Uterus (tissue), 3 donors: ENCODE measurements at regions not wholly inside any gene's neighbourhood (a gene's known extent, or its start where the extent isn't known, plus 50 kb on each side); places are given as distances from the start of the nearest gene placed in this dataset.

ENCODE experiments used
- DNase-seq, 2 donors: peaks; one replicate each; pipeline ENCODE4 v3.0.0-alpha.2; 2019 to 2020
- H3K27ac ChIP-seq, 2 donors: fragments of 200-600 bp; sonication (generic); 1 replicate in 1 of 2; 2 replicates in 1 of 2; pipeline ENCODE4 v1.5.1; 2016 to 2018
- H3K27me3 ChIP-seq, 2 donors: fragments of 200-600 bp; sonication (generic); one replicate each; pipeline ENCODE4 v1.5.1; 2018 to 2019; ENCODE audit warnings: control low read depth in 1 of 2
- H3K36me3 ChIP-seq, 2 donors: fragments of 200-600 bp; sonication (generic); one replicate each; pipeline ENCODE4 v1.5.1; 2019; ENCODE audit warnings: control low read depth in 1 of 2
- H3K4me1 ChIP-seq, 2 donors: fragments of 200-600 bp; sonication (generic); one replicate each; pipeline ENCODE4 v1.5.1; 2018 to 2019; ENCODE audit warnings: control low read depth in 1 of 2
- H3K4me3 ChIP-seq, 2 donors: fragments of 200-600 bp; sonication (generic); 1 replicate in 1 of 2; 2 replicates in 1 of 2; pipeline ENCODE4 v1.5.1; 2018 to 2019; ENCODE audit warnings: mild to moderate bottlenecking in 1 of 2
- H3K9me3 ChIP-seq, 2 donors: fragments of 200-600 bp; sonication (generic); one replicate each; pipeline ENCODE4 v1.5.1; 2019; ENCODE audit warnings: control low read depth in 1 of 2
- CTCF ChIP-seq, 4 experiments: fragments of 200-600 bp in 2 of 4; fragments of 450-650 bp in 2 of 4; sonication (generic) in 2 of 4; IDR thresholded peaks; one replicate each; pipeline ENCODE4 v1.5.1; 2016 to 2019; ENCODE audit warnings: antibody characterized with exemption in 4 of 4, mild to moderate bottlenecking in 2 of 4, moderate library complexity in 1 of 4
- POLR2A ChIP-seq, 2 donors: fragments of 450-650 bp; IDR thresholded peaks; one replicate each; pipeline ENCODE4 v1.6.1; 2016; ENCODE audit warnings: antibody characterized with exemption in 2 of 2, mild to moderate bottlenecking in 1 of 2, moderate library complexity in 1 of 2
- intact Hi-C: fragments of 100-400 bp; cut with DNase I; formaldehyde crosslinking; loops from one replicate; pipeline ENCODE4 v1.15.1; 2023; ENCODE audit warnings: low total_unique reads
- donor health status: DM: yes; HTN: yes; CAD: no.

GRCh38 chr6:148250975-148251685, 91.5 kb upstream of the SASH1 start:
- intact Hi-C loops, result no loop called here
- TF ChIP-seq POLR2A (IDR thresholded peaks at IDR 0.05) (no peak), CTCF (IDR thresholded peaks at IDR 0.05) (peak; percentile 33 to 46 (median 43))
- H3K27ac ChIP-seq, result no peak overlapping the region

GRCh38 chr6:148251891-148252290, 90.7 kb upstream of the SASH1 start:
- H3K27me3 ChIP-seq, result no peaks in the 10 kb centered on the region
- intact Hi-C loops, result no loop called here
- no peak for TF ChIP-seq POLR2A (IDR thresholded peaks at IDR 0.05)
- TF ChIP-seq CTCF (IDR thresholded peaks at IDR 0.05), result no peak
- H3K36me3 ChIP-seq, result no peaks in the 10 kb centered on the region
- H3K4me1 ChIP-seq, result no peaks in the 10 kb centered on the region
- no peaks in the 10 kb centered on the region for H3K9me3 ChIP-seq
- no peak for DNase-seq
- no peak overlapping the region for H3K27ac ChIP-seq
- H3K4me3 ChIP-seq, result no peak overlapping the region

More at GRCh38 chr6:148250975-148251685, 91.5 kb upstream of the SASH1 start:
- H3K27me3 ChIP-seq, result no peaks in the 10 kb centered on the region
- no peaks in the 10 kb centered on the region for H3K36me3 ChIP-seq
- no peak for DNase-seq
- no peak overlapping the region for H3K4me3 ChIP-seq
- H3K9me3 ChIP-seq, result no peaks in the 10 kb centered on the region
- H3K4me1 ChIP-seq, result no peaks in the 10 kb centered on the region

- no peaks in the 10 kb centered on the region for H3K36me3 ChIP-seq
- intact Hi-C loops, result no loop called here
- H3K4me1 ChIP-seq, result no peaks in the 10 kb centered on the region
- DNase-seq, result no peak
- H3K27ac ChIP-seq, result no peak overlapping the region
- no peaks in the 10 kb centered on the region for H3K27me3 ChIP-seq
- no peaks in the 10 kb centered on the region for H3K9me3 ChIP-seq
- H3K4me3 ChIP-seq, result no peak overlapping the region
- no peak for TF ChIP-seq POLR2A (IDR thresholded peaks at IDR 0.05)
- TF ChIP-seq CTCF (IDR thresholded peaks at IDR 0.05), result no peak
Measured at GRCh38 chr6:148257810-148258209, 84.8 kb upstream of the SASH1 start.

GRCh38 chr6:148258868-148259267, 83.8 kb upstream of the SASH1 start:
- no peak overlapping the region for H3K27ac ChIP-seq
- H3K27me3 ChIP-seq, result no peaks in the 10 kb centered on the region
- no peaks in the 10 kb centered on the region for H3K9me3 ChIP-seq
- H3K36me3 ChIP-seq, result no peaks in the 10 kb centered on the region
- no peak for DNase-seq
- H3K4me3 ChIP-seq, result no peak overlapping the region
- intact Hi-C loops, result no loop called here
- no peaks in the 10 kb centered on the region for H3K4me1 ChIP-seq
- TF ChIP-seq POLR2A (IDR thresholded peaks at IDR 0.05) (no peak), CTCF (IDR thresholded peaks at IDR 0.05) (no peak)

- no peak overlapping the region for H3K27ac ChIP-seq
- H3K36me3 ChIP-seq, result no peaks in the 10 kb centered on the region
- TF ChIP-seq POLR2A (IDR thresholded peaks at IDR 0.05), result no peak
- no peak for TF ChIP-seq CTCF (IDR thresholded peaks at IDR 0.05)
- intact Hi-C loops, result loop anchor here (10.0 kb wide), 1 partner anchor 193 kb away; no protein-coding TSS in a partner anchor
- no peaks in the 10 kb centered on the region for H3K9me3 ChIP-seq
- no peak overlapping the region for H3K4me3 ChIP-seq
- no peaks in the 10 kb centered on the region for H3K27me3 ChIP-seq
- no peaks in the 10 kb centered on the region for H3K4me1 ChIP-seq
- DNase-seq, result no peak
Measured at GRCh38 chr6:148261470-148261869, 81.2 kb upstream of the SASH1 start.
